HG03159 (cell line): ENCODE measurements at regions not wholly inside any gene's neighbourhood (a gene's known extent, or its start where the extent isn't known, plus 50 kb on each side); places are given as distances from the start of the nearest gene placed in this dataset.
"Not testable (repeated sequence)": the region's sequence is repeated elsewhere in the genome, so short reads cannot be mapped to it uniquely, and the experiment has no call there.

ENCODE experiments used
- ATAC-seq: cut with Tn5 transposase; IDR thresholded peaks from one replicate; pipeline ENCODE4 v1.9.1; 2021; ENCODE audit warnings: mild to moderate bottlenecking, moderate library complexity; ENCODE audit not compliant: unreplicated experiment

- not testable (repeated sequence) for ATAC-seq
These were observed 60.8 kb upstream of the GTF3A start for GRCh38 chr13:27363637-27364036.

DNA sequence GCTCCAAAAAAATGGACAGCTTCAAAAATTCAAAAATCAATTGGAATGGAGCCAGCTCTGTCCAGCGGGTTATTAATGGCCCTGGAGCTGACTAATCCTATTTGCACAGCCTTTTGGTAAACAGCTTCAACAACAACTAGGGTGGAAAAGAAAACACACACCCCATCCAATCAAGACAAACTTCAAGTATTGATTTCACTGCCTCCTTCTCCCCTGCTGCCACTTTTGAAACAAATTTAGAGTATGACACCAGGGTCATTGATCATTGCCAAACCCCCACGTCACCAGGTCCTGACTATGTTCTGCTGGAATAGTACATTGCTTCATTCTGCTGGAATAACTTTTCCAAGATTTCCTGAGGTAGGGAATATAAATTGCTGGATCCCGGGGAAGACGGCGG lies 56.8 kb upstream of the GTF3A start:
- no peak for ATAC-seq

DNA sequence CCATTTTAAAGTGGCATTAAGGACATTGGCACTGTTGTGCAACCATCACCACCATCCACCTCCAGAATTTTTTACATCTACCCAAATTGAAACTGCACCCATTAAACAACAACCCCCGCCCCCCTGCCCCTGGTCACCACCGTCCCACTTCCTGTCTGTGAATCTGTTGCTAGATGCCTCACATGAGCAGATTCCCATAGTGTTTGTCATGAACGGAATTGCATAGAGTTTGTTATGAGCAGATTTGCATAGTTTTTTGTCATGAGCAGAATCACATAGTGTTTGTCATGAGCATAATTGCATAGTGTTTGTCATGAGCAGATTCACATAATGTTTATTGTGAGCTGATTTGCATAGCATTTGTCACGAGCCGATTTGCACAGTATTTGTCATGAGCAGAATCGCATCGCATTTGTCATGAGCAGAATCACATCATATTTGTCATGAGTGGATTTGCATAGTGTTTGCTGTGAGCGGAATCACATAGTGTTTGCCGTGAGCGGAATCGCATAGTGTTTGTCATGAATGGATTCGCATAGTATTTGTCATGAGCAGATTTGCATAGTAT lies 54.0 kb upstream of the GTF3A start:
- no peak for ATAC-seq

GRCh38 chr13:27371932-27372331 lies 52.5 kb upstream of the GTF3A start:
- ATAC-seq: no peak

GRCh38 chr13:27372896-27373295 lies 51.5 kb upstream of the GTF3A start:
- no peak for ATAC-seq

DNA sequence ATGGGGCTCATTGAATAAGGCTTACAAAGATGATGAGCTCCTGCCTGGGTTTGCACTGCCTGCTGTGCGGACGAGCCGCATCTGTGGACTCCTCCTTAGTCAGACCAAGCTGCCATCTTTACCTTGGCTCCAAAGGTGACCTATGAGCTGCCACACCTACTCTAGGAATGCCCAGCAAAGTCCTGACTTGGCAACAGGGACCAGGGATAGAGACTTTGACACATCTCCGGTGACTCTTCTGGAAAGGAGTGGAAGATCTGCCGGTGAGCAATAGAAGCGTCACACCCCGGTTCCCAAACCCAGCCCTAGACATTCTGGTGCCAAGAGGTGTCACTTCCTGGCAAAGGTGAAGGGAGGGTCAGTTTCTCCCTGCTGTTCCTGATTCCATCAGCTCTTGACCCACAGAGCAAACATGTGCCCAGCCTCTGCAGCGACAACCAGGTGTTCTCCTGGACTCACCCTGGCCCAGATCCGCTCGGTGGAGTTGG lies 50.2 kb upstream of the GTF3A start:
- no peak for ATAC-seq
